Stimulated activated CD4-positive, alpha-beta T cell treated with anti-CD3 and anti-CD28 coated beads, Interleukin-4, amount 100 ng/mL, for 48 hours (primary cell): ENCODE measurements at regions not wholly inside any gene's neighbourhood (a gene's known extent, or its start where the extent isn't known, plus 50 kb on each side); places are given as distances from the start of the nearest gene placed in this dataset.
"Not testable (repeated sequence)": the region's sequence is repeated elsewhere in the genome, so short reads cannot be mapped to it uniquely, and the experiment has no call there.

Source experiments
- DNase-seq, 2 donors: peaks; one replicate each; pipeline ENCODE4 v3.0.0-alpha.2; 2020; ENCODE audit warnings: low read depth in 2 of 2

GRCh38 chr6:8939615-8940014 lies 504.3 kb upstream of the SLC35B3 start:
- DNase-seq, result no peak

GRCh38 chr6:8934318-8934717 lies 499.0 kb upstream of the SLC35B3 start:
- no peak for DNase-seq

GRCh38 chr6:8930009-8930408 lies 494.7 kb upstream of the SLC35B3 start:
- no peak for DNase-seq

GRCh38 chr6:8920244-8920643 lies 484.9 kb upstream of the SLC35B3 start:
- not testable (repeated sequence) for DNase-seq

GRCh38 chr6:8918196-8918595 lies 482.9 kb upstream of the SLC35B3 start:
- DNase-seq, result no peak

GRCh38 chr6:8914700-8915099 lies 479.4 kb upstream of the SLC35B3 start:
- DNase-seq, result no peak

- no peak for DNase-seq
Observed at GRCh38 chr6:8908638-8909037, 473.3 kb upstream of the SLC35B3 start.

GRCh38 chr6:8906699-8907098 lies 471.4 kb upstream of the SLC35B3 start:
- no peak for DNase-seq

GRCh38 chr6:8905757-8906156 lies 470.4 kb upstream of the SLC35B3 start:
- DNase-seq, result no peak

- no peak for DNase-seq
Observed at GRCh38 chr6:8904754-8905153, 469.4 kb upstream of the SLC35B3 start.

GRCh38 chr6:8900056-8900455 lies 464.7 kb upstream of the SLC35B3 start:
- DNase-seq, result no peak

GRCh38 chr6:8889514-8889913 lies 454.2 kb upstream of the SLC35B3 start:
- no peak for DNase-seq

GRCh38 chr6:8888468-8888867 lies 453.1 kb upstream of the SLC35B3 start:
- DNase-seq, result no peak

GRCh38 chr6:8881663-8882062 lies 446.3 kb upstream of the SLC35B3 start:
- no peak for DNase-seq

- no peak for DNase-seq
Observed at GRCh38 chr6:8879334-8879733, 444.0 kb upstream of the SLC35B3 start.

GRCh38 chr6:8875986-8876385 lies 440.6 kb upstream of the SLC35B3 start:
- no peak for DNase-seq

GRCh38 chr6:8872589-8872988 lies 437.2 kb upstream of the SLC35B3 start:
- no peak for DNase-seq

GRCh38 chr6:8865451-8865850 lies 430.1 kb upstream of the SLC35B3 start:
- no peak for DNase-seq

GRCh38 chr6:8860671-8861070 lies 425.3 kb upstream of the SLC35B3 start:
- DNase-seq, result no peak

- DNase-seq, result no peak
Observed at GRCh38 chr6:8859501-8859900, 424.2 kb upstream of the SLC35B3 start.

- DNase-seq, result no peak
Observed at GRCh38 chr6:8858854-8859331, 423.5 kb upstream of the SLC35B3 start.

GRCh38 chr6:8857160-8857559 lies 421.8 kb upstream of the SLC35B3 start:
- DNase-seq, result no peak

- DNase-seq, result no peak
Observed at GRCh38 chr6:8855411-8855810, 420.1 kb upstream of the SLC35B3 start.

- DNase-seq, result no peak
Observed at GRCh38 chr6:8852332-8852731, 417.0 kb upstream of the SLC35B3 start.

- not testable (repeated sequence) for DNase-seq
Observed at GRCh38 chr6:8846680-8847079, 411.3 kb upstream of the SLC35B3 start.
